Cardiac fibroblast (primary cell): ENCODE measurements at regions not wholly inside any gene's neighbourhood (a gene's known extent, or its start where the extent isn't known, plus 50 kb on each side); places are given as distances from the start of the nearest gene placed in this dataset.

Source experiments
- DNase-seq, 2 donors: peaks; one replicate each; pipeline versions ENCODE4 v3.0.0 to v3.0.0-alpha.2; 2010; ENCODE audit warnings: low read depth in 2 of 2
- H3K4me3 ChIP-seq, 2 donors: replicated peaks in 1 of 2; 1 replicate in 1 of 2; 2 replicates in 1 of 2; pipeline ENCODE4 v1.5.1; 2011; ENCODE audit warnings: low read depth in 2 of 2, low read length in 2 of 2, mild to moderate bottlenecking in 2 of 2, moderate library complexity in 1 of 2
- CTCF ChIP-seq: IDR thresholded peaks from one replicate; pipeline ENCODE4 v1.5.1; 2011; ENCODE audit warnings: low read depth, mild to moderate bottlenecking, low read length, inconsistent platforms

DNA sequence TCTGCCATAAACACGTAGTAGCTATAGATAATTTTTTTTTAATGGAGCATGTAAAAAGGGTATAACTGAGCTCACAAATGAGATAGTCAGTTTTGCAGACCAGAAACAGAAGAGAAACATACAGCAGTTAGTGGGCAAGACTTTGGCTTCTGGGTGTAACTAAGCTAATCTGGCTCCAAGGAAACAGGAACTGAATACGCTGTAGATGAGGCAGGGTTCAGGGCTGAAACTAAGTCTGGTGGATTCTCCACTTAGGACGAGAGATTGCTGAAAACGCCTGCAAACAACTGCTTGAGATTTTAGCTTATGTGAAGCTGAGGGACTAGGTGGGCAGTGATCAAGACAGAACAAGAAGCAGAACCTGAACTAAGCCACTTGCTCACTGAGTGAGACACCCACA lies 91.7 kb downstream of the SMIM20 start:
- no peak overlapping the region for H3K4me3 ChIP-seq
- DNase-seq, result no peak
- TF ChIP-seq CTCF, result no peak

DNA sequence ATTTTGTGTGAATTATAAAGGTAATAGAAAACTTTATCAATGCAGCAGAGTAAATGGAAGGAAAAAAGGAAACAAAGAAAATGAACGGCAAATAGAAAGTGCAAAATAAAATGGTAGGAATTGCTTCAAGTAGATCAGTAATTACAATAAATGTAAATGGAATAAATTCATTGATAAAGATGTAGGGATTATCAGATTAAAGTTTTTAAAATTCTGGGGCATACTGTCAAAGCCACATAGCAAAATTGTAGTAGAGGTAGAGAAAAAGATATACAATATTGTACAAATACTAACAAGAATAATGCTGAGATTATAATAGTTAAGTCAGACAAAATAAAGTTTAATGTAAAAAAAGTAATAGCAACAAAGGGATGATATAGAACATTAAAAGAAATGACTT lies 94.7 kb downstream of the SMIM20 start:
- no peak overlapping the region for H3K4me3 ChIP-seq
- no peak for TF ChIP-seq CTCF
- no peak for DNase-seq

DNA sequence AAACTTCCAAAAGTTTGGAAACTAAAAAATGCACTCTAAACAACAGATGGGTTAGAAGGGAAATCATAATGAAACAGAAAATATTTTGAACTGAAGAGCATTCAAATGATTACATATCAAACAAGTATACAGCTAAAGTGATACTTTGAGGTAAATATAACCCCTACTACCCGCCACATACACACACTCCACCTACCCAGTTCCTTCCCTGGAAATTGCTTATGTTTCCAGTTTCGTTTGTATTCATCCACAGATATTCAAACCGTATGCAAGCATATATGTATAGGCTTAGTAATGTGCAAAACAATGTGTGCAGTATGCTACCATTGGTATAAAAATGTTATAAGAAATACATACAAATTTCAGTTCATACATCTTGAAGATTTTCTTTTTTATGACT lies 95.5 kb downstream of the SMIM20 start:
- H3K4me3 ChIP-seq, result no peak overlapping the region
- DNase-seq, result no peak
- TF ChIP-seq CTCF, result no peak

DNA sequence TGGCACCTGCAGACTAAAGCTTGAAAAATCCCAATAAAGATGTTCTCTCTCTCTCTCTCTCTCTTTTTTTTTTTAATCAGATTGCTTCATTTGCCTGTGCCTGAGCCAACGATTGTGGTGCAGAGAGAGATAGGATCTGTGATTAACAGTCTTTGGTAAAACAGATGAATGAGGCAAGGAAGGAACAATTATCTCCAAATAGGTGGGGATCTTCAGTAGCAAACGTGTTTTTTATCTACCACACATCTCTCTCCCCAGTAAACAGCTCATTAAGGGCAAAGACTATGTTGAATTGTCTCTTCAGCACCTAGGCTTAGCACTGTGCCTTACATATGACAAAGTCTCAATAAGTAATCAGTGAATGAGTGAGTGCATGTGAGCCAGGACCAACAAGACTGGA lies 96.3 kb downstream of the SMIM20 start:
- TF ChIP-seq CTCF, result no peak
- no peak for DNase-seq
- H3K4me3 ChIP-seq, result no peak overlapping the region

DNA sequence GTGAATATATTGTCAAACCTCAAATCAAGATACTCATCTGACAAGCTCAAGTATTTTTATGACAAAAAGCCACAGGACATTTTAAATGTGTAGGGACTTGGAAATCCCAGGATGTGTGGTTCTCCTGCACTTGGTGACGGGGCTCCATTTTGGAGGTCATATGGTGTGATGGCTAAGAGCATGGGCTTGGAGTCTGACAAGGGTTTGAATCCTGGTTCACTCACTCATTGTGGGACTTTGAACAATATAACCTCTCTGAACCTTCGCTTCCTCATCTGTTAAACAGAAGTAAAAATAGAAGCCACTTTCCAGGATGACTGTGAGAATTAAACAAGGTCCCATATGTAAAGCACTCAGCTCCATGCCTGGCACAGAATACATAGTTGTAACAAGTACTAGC lies 99.6 kb downstream of the SMIM20 start:
- TF ChIP-seq CTCF, result no peak
- H3K4me3 ChIP-seq, result no peak overlapping the region
- no peak for DNase-seq

DNA sequence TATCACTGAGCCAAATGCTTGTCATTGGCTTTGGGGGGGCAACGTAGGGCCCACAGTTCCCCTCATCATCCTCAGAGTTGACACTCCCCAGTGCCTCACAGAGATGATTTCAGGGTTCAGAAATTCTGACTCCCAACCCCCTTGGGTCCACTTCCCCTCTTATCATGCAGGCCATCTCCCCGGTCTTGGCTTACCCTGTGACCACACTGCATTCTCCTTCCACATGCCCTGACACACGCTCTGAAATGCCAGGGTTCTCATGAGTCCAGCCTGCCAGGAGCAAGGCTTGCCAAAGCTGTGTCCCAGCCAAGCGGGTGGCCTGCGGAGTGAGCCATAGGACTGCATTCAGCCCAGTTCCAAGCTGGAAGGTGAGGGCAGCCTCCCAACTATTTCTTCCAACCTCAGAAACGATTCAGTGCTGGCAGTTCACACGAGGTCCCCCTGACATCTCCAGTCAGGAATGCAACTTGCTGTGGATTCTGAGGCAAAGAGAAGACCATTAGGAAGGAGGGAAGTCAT lies 101.2 kb downstream of the SMIM20 start:
- peak; percentile 89 to 92 for DNase-seq
- no peak for TF ChIP-seq CTCF

GRCh38 chr4:26015906-26016305 lies 101.9 kb downstream of the SMIM20 start:
- no peak overlapping the region for H3K4me3 ChIP-seq
- no peak for TF ChIP-seq CTCF
- no peak for DNase-seq

More for the DNA sequence above, 101.2 kb downstream of the SMIM20 start:
- no peak overlapping the region for H3K4me3 ChIP-seq
